ENCODE measurements at regions not wholly inside any gene's neighbourhood (a gene's known extent, or its start where the extent isn't known, plus 50 kb on each side); places are given as distances from the start of the nearest gene placed in this dataset.
"Not testable (repeated sequence)": the region's sequence is repeated elsewhere in the genome, so short reads cannot be mapped to it uniquely, and the experiment has no call there.

- Mint-ChIP-seq H3K27ac (no peak overlapping the region), H3K4me3 (no peak overlapping the region), H3K4me1 (no peaks in the 10 kb centered on the region), H3K27me3 (no peaks in the 10 kb centered on the region), H3K9me3 (ENCODE audit: insufficient read depth) (peaks cover 2% of the 10 kb centered on the region)
- Histone ChIP-seq H3K4me2 (replicated peaks; ENCODE audit: low read depth, low read length, poor library complexity, severe bottlenecking) (no peak overlapping the region), H3K4me1 (ENCODE audit: control insufficient read depth in 2 of 2, insufficient read depth in 2 of 2, low read length in 2 of 2) (no peaks in the 10 kb centered on the region), H3K79me2 (ENCODE audit: control insufficient read depth, insufficient read depth, low read length) (no peaks in the 10 kb centered on the region), H3K27ac (ENCODE audit: low read length in 2 of 2) (no peak overlapping the region), H2AFZ (ENCODE audit: insufficient read depth, low read depth, low read length, poor library complexity, severe bottlenecking) (no peak overlapping the region), H3K4me3 (ENCODE audit: control extremely low read depth in 1 of 5, extremely low read depth in 1 of 5, insufficient read depth in 1 of 5, low read depth in 2 of 5, low read length in 4 of 5) (no peak overlapping the region), H3K36me3 (replicated peaks in 1 of 2; ENCODE audit: control extremely low read depth in 1 of 2, control insufficient read depth in 1 of 2, extremely low read depth in 1 of 2, insufficient read depth in 2 of 2, low read length in 1 of 2) (no peaks in the 10 kb centered on the region), H4K20me1 (ENCODE audit: control insufficient read depth, insufficient read depth, low read length, poor library complexity, severe bottlenecking) (no peaks in the 10 kb centered on the region), H3K9ac (ENCODE audit: low read length) (no peak overlapping the region), H3K9me3 (ENCODE audit: control extremely low read depth in 1 of 3, control insufficient read depth in 2 of 3, insufficient read depth in 1 of 3, low read length in 2 of 3) (peaks cover 0 to 6% (median 0%) of the 10 kb centered on the region in 3 donors), H3K27me3 (replicated peaks in 1 of 4; ENCODE audit: control extremely low read depth in 1 of 4, control insufficient read depth in 3 of 4, insufficient read depth in 4 of 4, low read length in 3 of 4) (no peaks in the 10 kb centered on the region)
- 87% methylated on average over 6 of the region's 6 CpGs for WGBS (ENCODE audit: insufficient coverage)
- intact Hi-C loops (cut with micrococcal nuclease) = no loop called here
- no peak for DNase-seq
- no peak for ATAC-seq (ENCODE audit: low read depth)
- ChIA-PET CTCF (no interaction called here), POLR2A (no interaction called here)
- TF ChIP-seq, protein P1, sequence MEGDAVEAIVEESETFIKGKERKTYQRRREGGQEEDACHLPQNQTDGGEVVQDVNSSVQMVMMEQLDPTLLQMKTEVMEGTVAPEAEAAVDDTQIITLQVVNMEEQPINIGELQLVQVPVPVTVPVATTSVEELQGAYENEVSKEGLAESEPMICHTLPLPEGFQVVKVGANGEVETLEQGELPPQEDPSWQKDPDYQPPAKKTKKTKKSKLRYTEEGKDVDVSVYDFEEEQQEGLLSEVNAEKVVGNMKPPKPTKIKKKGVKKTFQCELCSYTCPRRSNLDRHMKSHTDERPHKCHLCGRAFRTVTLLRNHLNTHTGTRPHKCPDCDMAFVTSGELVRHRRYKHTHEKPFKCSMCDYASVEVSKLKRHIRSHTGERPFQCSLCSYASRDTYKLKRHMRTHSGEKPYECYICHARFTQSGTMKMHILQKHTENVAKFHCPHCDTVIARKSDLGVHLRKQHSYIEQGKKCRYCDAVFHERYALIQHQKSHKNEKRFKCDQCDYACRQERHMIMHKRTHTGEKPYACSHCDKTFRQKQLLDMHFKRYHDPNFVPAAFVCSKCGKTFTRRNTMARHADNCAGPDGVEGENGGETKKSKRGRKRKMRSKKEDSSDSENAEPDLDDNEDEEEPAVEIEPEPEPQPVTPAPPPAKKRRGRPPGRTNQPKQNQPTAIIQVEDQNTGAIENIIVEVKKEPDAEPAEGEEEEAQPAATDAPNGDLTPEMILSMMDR (IDR thresholded peaks at IDR 0.05) = no peak
- TF ChIP-seq EZH2 (IDR thresholded peaks at IDR 0.05; ENCODE audit: borderline replicate concordance, insufficient read depth, low read depth, low read length, poor library complexity, severe bottlenecking) = no peak
Measured at GRCh38 chr12:59317598-59317997, 278.2 kb upstream of the SLC16A7 start.

GRCh38 chr12:59316938-59317337, 278.9 kb upstream of the SLC16A7 start:
- no peak for TF ChIP-seq EZH2 (IDR thresholded peaks at IDR 0.05; ENCODE audit: borderline replicate concordance, insufficient read depth, low read depth, low read length, poor library complexity, severe bottlenecking)
- TF ChIP-seq, protein P1 (IDR thresholded peaks at IDR 0.05) = no peak
- CTCF ChIA-PET = no interaction called here
- Histone ChIP-seq H3K27me3 (replicated peaks in 1 of 4; ENCODE audit: control extremely low read depth in 1 of 4, control insufficient read depth in 3 of 4, insufficient read depth in 4 of 4, low read length in 3 of 4) (no peaks in the 10 kb centered on the region), H3K36me3 (replicated peaks in 1 of 2; ENCODE audit: control extremely low read depth in 1 of 2, control insufficient read depth in 1 of 2, extremely low read depth in 1 of 2, insufficient read depth in 2 of 2, low read length in 1 of 2) (no peaks in the 10 kb centered on the region), H3K4me1 (ENCODE audit: control insufficient read depth in 2 of 2, insufficient read depth in 2 of 2, low read length in 2 of 2) (no peaks in the 10 kb centered on the region), H3K4me2 (replicated peaks; ENCODE audit: low read depth, low read length, poor library complexity, severe bottlenecking) (no peak overlapping the region), H3K79me2 (ENCODE audit: control insufficient read depth, insufficient read depth, low read length) (no peaks in the 10 kb centered on the region), H4K20me1 (ENCODE audit: control insufficient read depth, insufficient read depth, low read length, poor library complexity, severe bottlenecking) (no peaks in the 10 kb centered on the region), H2AFZ (ENCODE audit: insufficient read depth, low read depth, low read length, poor library complexity, severe bottlenecking) (no peak overlapping the region), H3K9ac (ENCODE audit: low read length) (no peak overlapping the region), H3K9me3 (ENCODE audit: control extremely low read depth in 1 of 3, control insufficient read depth in 2 of 3, insufficient read depth in 1 of 3, low read length in 2 of 3) (peaks cover 0 to 6% (median 0%) of the 10 kb centered on the region in 3 donors), H3K27ac (ENCODE audit: low read length in 2 of 2) (no peak overlapping the region), H3K4me3 (ENCODE audit: control extremely low read depth in 1 of 5, extremely low read depth in 1 of 5, insufficient read depth in 1 of 5, low read depth in 2 of 5, low read length in 4 of 5) (no peak overlapping the region)
- no peaks in the 10 kb centered on the region for H3K4me1 Mint-ChIP-seq
- intact Hi-C loops (cut with micrococcal nuclease) = no loop called here
- DNase-seq (no peak), ATAC-seq (ENCODE audit: low read depth) (no peak)
- WGBS (ENCODE audit: insufficient coverage) = no CpG with 5 or more reads among the region's 3 CpGs
- no peaks in the 10 kb centered on the region for H3K27me3 Mint-ChIP-seq
- no peak overlapping the region for H3K27ac Mint-ChIP-seq
- no peak overlapping the region for H3K4me3 Mint-ChIP-seq
- POLR2A ChIA-PET = no interaction called here
- H3K9me3 Mint-ChIP-seq (ENCODE audit: insufficient read depth) = peaks cover 4% of the 10 kb centered on the region

DNA sequence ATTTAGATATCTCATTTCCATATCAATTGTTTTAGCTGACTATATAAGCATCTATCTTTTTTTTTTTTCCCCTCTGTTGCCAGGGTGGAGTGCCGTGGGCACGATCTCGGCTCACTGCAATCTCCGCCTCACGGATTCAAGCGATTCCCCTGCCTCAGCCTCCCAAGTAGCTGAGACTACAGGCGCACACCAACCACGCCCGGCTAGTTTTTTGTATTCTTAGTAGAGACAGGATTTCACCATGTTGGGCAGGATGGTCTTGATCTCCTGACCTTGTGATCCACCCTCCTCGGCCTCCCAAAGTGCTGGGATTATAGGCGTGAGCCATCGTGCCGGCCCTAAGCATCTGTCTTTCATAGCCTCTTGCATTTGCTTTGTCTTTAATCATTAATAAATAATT, 279.5 kb upstream of the SLC16A7 start:
- CTCF ChIA-PET; H4K20me1 ChIP-seq (ENCODE audit: control insufficient read depth, insufficient read depth, low read length, poor library complexity, severe bottlenecking): not testable (repeated sequence)

More for the DNA sequence above, 279.5 kb upstream of the SLC16A7 start:
- H3K27me3 Mint-ChIP-seq; H3K4me2 ChIP-seq (replicated peaks; ENCODE audit: low read depth, low read length, poor library complexity, severe bottlenecking); H3K4me3 ChIP-seq (ENCODE audit: control extremely low read depth in 1 of 5, extremely low read depth in 1 of 5, insufficient read depth in 1 of 5, low read depth in 2 of 5, low read length in 4 of 5); ATAC-seq (ENCODE audit: low read depth); H3K27me3 ChIP-seq (replicated peaks in 1 of 4; ENCODE audit: control extremely low read depth in 1 of 4, control insufficient read depth in 3 of 4, insufficient read depth in 4 of 4, low read length in 3 of 4); H3K9me3 Mint-ChIP-seq (ENCODE audit: insufficient read depth); H3K36me3 ChIP-seq (replicated peaks in 1 of 2; ENCODE audit: control extremely low read depth in 1 of 2, control insufficient read depth in 1 of 2, extremely low read depth in 1 of 2, insufficient read depth in 2 of 2, low read length in 1 of 2); H3K9ac ChIP-seq (ENCODE audit: low read length); H3K27ac ChIP-seq (ENCODE audit: low read length in 2 of 2); intact Hi-C loops (cut with micrococcal nuclease); H3K9me3 ChIP-seq (ENCODE audit: control extremely low read depth in 1 of 3, control insufficient read depth in 2 of 3, insufficient read depth in 1 of 3, low read length in 2 of 3); H3K4me1 ChIP-seq (ENCODE audit: control insufficient read depth in 2 of 2, insufficient read depth in 2 of 2, low read length in 2 of 2); H3K79me2 ChIP-seq (ENCODE audit: control insufficient read depth, insufficient read depth, low read length); DNase-seq; H3K4me1 Mint-ChIP-seq; H2AFZ ChIP-seq (ENCODE audit: insufficient read depth, low read depth, low read length, poor library complexity, severe bottlenecking); POLR2A ChIA-PET; H3K27ac Mint-ChIP-seq; H3K4me3 Mint-ChIP-seq: not testable (repeated sequence)
- WGBS (ENCODE audit: insufficient coverage) = 92% methylated on average over 2 of the region's 13 CpGs

All from B cell (primary cell).